HL-60/S4 treated with retinoic acid at 250 ng/mL for 4 days and 3 days (cell line): ENCODE measurements at regions not wholly inside any gene's neighbourhood (a gene's known extent, or its start where the extent isn't known, plus 50 kb on each side); places are given as distances from the start of the nearest gene placed in this dataset.

ENCODE experiments used
- in situ Hi-C: fragments of 300-500 bp; cut with MboI; formaldehyde crosslinking; loops from 2 replicates; pipeline ENCODE4 v1.7.0; 2022; ENCODE audit warnings: low sequenced_read_pairs

- in situ Hi-C loops: no loop called here
Observed at GRCh38 chr22:27477171-27477570, 324.4 kb downstream of the MN1 start.

GRCh38 chr22:27480487-27480886, 321.1 kb downstream of the MN1 start:
- in situ Hi-C loops: no loop called here

- in situ Hi-C loops: no loop called here
Observed at GRCh38 chr22:27482402-27482801, 319.2 kb downstream of the MN1 start.

- in situ Hi-C loops: no loop called here
Observed at GRCh38 chr22:27483095-27483785, 318.3 kb downstream of the MN1 start.

GRCh38 chr22:27485842-27486241, 315.7 kb downstream of the MN1 start:
- in situ Hi-C loops: no loop called here

- in situ Hi-C loops: no loop called here
Observed at GRCh38 chr22:27487600-27488452, 313.7 kb downstream of the MN1 start.

GRCh38 chr22:27488456-27489177, 312.9 kb downstream of the MN1 start:
- in situ Hi-C loops: no loop called here

- in situ Hi-C loops: no loop called here
Observed at GRCh38 chr22:27489178-27489675, 312.3 kb downstream of the MN1 start.

GRCh38 chr22:27490080-27490479, 311.5 kb downstream of the MN1 start:
- in situ Hi-C loops: no loop called here

GRCh38 chr22:27491888-27492287, 309.7 kb downstream of the MN1 start:
- in situ Hi-C loops: no loop called here

GRCh38 chr22:27492566-27493201, 308.9 kb downstream of the MN1 start:
- in situ Hi-C loops: no loop called here

GRCh38 chr22:27493796-27494195, 307.8 kb downstream of the MN1 start:
- in situ Hi-C loops: no loop called here

- in situ Hi-C loops: no loop called here
Observed at GRCh38 chr22:27494785-27495184, 306.8 kb downstream of the MN1 start.

- in situ Hi-C loops: no loop called here
Observed at GRCh38 chr22:27495325-27495724, 306.2 kb downstream of the MN1 start.

GRCh38 chr22:27499121-27499520, 302.4 kb downstream of the MN1 start:
- in situ Hi-C loops: no loop called here

- in situ Hi-C loops: no loop called here
Observed at GRCh38 chr22:27501191-27501936, 300.2 kb downstream of the MN1 start.

GRCh38 chr22:27502327-27502726, 299.2 kb downstream of the MN1 start:
- in situ Hi-C loops: no loop called here

- in situ Hi-C loops: no loop called here
Observed at GRCh38 chr22:27504360-27505253, 296.9 kb downstream of the MN1 start.

- in situ Hi-C loops: no loop called here
Observed at GRCh38 chr22:27507111-27507611, 294.4 kb downstream of the MN1 start.
